ENCODE measurements at regions not wholly inside any gene's neighbourhood (a gene's known extent, or its start where the extent isn't known, plus 50 kb on each side); places are given as distances from the start of the nearest gene placed in this dataset.
"Not testable (repeated sequence)": the region's sequence is repeated elsewhere in the genome, so short reads cannot be mapped to it uniquely, and the experiment has no call there.

- intact Hi-C loops (cut with DNase I): no loop called here
- no peak for TF ChIP-seq CTCF (IDR thresholded peaks at IDR 0.05)
- TF ChIP-seq POLR2A (IDR thresholded peaks at IDR 0.05): no peak
- Histone ChIP-seq H3K4me3 (no peak overlapping the region), H3K27ac (no peak overlapping the region), H3K36me3 (no peaks in the 10 kb centered on the region), H3K9me3 (no peaks in the 10 kb centered on the region), H3K27me3 (peaks cover 0 to 12% of the 10 kb centered on the region in 2 donors), H3K4me1 (peaks cover 0 to 9% (median 0%) of the 10 kb centered on the region in 4 donors)
- ATAC-seq (peak; percentile 60 to 66 (median 62)), DNase-seq (no peak)
- WGBS (ENCODE audit: insufficient coverage, low coverage, low lambda C conversion rate, missing lambda C conversion rate): 17% methylated on average over 25 of the region's 25 CpGs
Measured at GRCh38 chr22:25419247-25420113, 145.0 kb upstream of the GRK3 start.

DNA sequence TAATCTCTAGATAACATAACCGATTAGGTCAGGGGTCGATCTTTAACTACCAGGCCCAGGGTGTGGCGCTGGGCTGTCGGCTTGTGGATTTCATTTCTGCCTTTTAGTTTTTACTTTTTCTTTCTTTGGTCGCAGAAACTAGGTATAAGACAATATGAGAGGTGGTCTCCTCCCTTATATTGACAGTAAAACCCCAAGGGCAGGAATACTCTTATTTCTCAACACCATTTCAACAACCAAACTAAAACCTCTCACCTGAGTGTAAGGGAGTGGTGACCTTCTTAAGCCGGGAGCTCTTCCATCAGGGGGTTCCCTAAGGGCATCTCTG is 144.4 kb upstream of the GRK3 start:
- peaks cover 0 to 12% of the 10 kb centered on the region in 2 donors for H3K27me3 ChIP-seq
- H3K27ac ChIP-seq; H3K4me3 ChIP-seq; H3K9me3 ChIP-seq; intact Hi-C loops (cut with DNase I); DNase-seq; H3K4me1 ChIP-seq; H3K36me3 ChIP-seq; ATAC-seq: not testable (repeated sequence)
- 26% methylated on average over 6 of the region's 6 CpGs for WGBS (ENCODE audit: insufficient coverage, low coverage, low lambda C conversion rate, missing lambda C conversion rate)

- no peak overlapping the region for H3K27ac ChIP-seq
- H3K27me3 ChIP-seq: peaks cover 0 to 12% of the 10 kb centered on the region in 2 donors
- DNase-seq: no peak
- WGBS (ENCODE audit: insufficient coverage, low coverage, low lambda C conversion rate, missing lambda C conversion rate): 26% methylated on average over 18 of the region's 21 CpGs
- peaks cover 0 to 9% (median 0%) of the 10 kb centered on the region in 4 donors for H3K4me1 ChIP-seq
- peak in 2 of 4 donors; percentile 14 to 27 for ATAC-seq
- intact Hi-C loops (cut with DNase I): no loop called here
- no peak for TF ChIP-seq POLR2A (IDR thresholded peaks at IDR 0.05)
- no peak for TF ChIP-seq CTCF (IDR thresholded peaks at IDR 0.05)
- H3K36me3 ChIP-seq: no peaks in the 10 kb centered on the region
- no peaks in the 10 kb centered on the region for H3K9me3 ChIP-seq
- peak overlapping the region in 1 of 3 donors; percentile 48 for H3K4me3 ChIP-seq
Measured at GRCh38 chr22:25420471-25420924, 144.0 kb upstream of the GRK3 start.

DNA sequence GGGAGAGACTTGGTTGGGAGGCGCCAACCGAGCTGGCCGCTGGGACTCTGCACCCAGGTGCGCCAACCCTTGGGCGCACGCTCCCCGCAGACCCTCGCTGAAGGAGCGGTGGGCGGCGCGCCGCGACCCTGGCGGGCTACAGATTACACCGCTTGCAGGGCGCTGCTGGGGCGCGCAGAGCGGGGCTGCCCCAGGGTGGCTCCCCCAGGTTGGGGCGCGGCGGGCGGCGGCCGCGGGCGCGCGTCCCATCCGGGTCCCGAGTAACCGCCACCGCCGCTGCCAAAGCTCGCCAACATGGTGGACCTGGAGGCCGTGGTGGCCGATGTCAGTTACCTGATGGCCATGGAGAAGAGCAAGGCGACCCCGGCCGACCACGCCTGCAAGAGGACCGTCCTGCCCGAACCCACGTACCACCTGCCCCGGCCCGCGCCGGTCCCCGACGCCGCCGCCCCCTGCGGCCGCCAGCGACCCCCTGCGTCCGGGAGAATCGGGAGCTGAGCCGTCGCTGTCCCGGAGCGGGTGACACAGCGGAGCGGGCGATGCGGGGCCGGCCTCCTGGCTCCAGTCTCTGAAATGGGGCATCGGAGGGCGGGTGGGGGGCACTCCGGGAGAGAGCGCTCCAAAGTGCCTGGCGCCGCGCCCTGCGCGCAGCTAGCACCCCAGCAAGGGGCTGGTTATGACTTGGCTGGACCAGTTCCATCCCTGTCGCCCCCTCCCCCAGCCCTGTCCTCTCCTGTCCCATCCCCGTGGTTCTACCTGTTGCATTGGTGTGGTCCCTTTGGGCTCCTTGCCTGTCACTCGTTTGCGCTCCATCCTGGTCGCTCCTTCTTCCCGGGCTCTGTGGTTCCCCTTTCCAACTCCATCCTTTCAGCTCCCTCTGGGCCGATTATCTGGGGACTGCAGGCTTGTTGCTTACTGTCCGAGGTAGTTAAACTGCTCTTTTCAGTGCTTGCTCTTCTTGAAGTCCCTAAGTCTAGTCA is 143.3 kb upstream of the GRK3 start:
- Histone ChIP-seq H3K27ac (no peak overlapping the region), H3K36me3 (no peaks in the 10 kb centered on the region), H3K4me1 (peaks cover 0 to 9% (median 0%) of the 10 kb centered on the region in 4 donors), H3K27me3 (peaks cover 0 to 12% of the 10 kb centered on the region in 2 donors), H3K4me3 (peak overlapping the region in 1 of 3 donors; percentile 48), H3K9me3 (no peaks in the 10 kb centered on the region)
- no peak for DNase-seq
- TF ChIP-seq CTCF (IDR thresholded peaks at IDR 0.05): peak in 1 of 4 donors; percentile 5
- TF ChIP-seq POLR2A (IDR thresholded peaks at IDR 0.05): no peak
- 11% methylated on average over 11 of the region's 85 CpGs for WGBS (ENCODE audit: insufficient coverage, low coverage, low lambda C conversion rate, missing lambda C conversion rate)
- intact Hi-C loops (cut with DNase I): no loop called here
- ATAC-seq: peak; percentile 40 to 51 (median 48)
